ENCODE measurements at regions not wholly inside any gene's neighbourhood (a gene's known extent, or its start where the extent isn't known, plus 50 kb on each side); places are given as distances from the start of the nearest gene placed in this dataset.
"Not testable (repeated sequence)": the region's sequence is repeated elsewhere in the genome, so short reads cannot be mapped to it uniquely, and the experiment has no call there.

- in situ Hi-C loops (cut with MboI; ENCODE audit: low sequenced_read_pairs in 4 of 4) (no loop called here), intact Hi-C loops (cut with DNase I; ENCODE audit: low total_unique reads) (no loop called here)
- TF ChIP-seq CTCF (IDR thresholded peaks at IDR 0.05 in 4 of 5, conservative IDR thresholded peaks at IDR 0.05 in 1 of 5) (no peak), POLR2A (IDR thresholded peaks at IDR 0.05) (no peak)
- Histone ChIP-seq H3K36me3 (no peaks in the 10 kb centered on the region), H3K4me1 (no peaks in the 10 kb centered on the region), H3K4me3 (no peak overlapping the region), H3K9me3 (no peaks in the 10 kb centered on the region), H3K27me3 (no peaks in the 10 kb centered on the region), H3K27ac (no peak overlapping the region)
- DNase-seq (no peak), ATAC-seq (no peak)
Observed at GRCh38 chr2:220764171-220764570, 807.9 kb downstream of the EPHA4 start.

GRCh38 chr2:220767591-220768255 lies 804.4 kb downstream of the EPHA4 start:
- no peak for DNase-seq
- ATAC-seq: no peak

GRCh38 chr2:220775856-220776488 lies 796.1 kb downstream of the EPHA4 start:
- intact Hi-C loops (cut with DNase I; ENCODE audit: low total_unique reads): no loop called here
- Histone ChIP-seq H3K27me3 (no peaks in the 10 kb centered on the region), H3K4me3 (no peak overlapping the region), H3K27ac (no peak overlapping the region), H3K4me1 (no peaks in the 10 kb centered on the region), H3K9me3 (no peaks in the 10 kb centered on the region), H3K36me3 (no peaks in the 10 kb centered on the region)
- in situ Hi-C loops (cut with MboI; ENCODE audit: low sequenced_read_pairs in 4 of 4): no loop called here
- ATAC-seq: no peak
- DNase-seq: no peak
- TF ChIP-seq POLR2A (IDR thresholded peaks at IDR 0.05): no peak
- TF ChIP-seq CTCF (IDR thresholded peaks at IDR 0.05 in 4 of 5, conservative IDR thresholded peaks at IDR 0.05 in 1 of 5): no peak

More at GRCh38 chr2:220767591-220768255, 804.4 kb downstream of the EPHA4 start:
- no peaks in the 10 kb centered on the region for H3K27me3 ChIP-seq
- in situ Hi-C loops (cut with MboI; ENCODE audit: low sequenced_read_pairs in 4 of 4): no loop called here
- intact Hi-C loops (cut with DNase I; ENCODE audit: low total_unique reads): no loop called here
- no peak overlapping the region for H3K4me3 ChIP-seq
- no peaks in the 10 kb centered on the region for H3K36me3 ChIP-seq
- no peak for TF ChIP-seq CTCF (IDR thresholded peaks at IDR 0.05 in 4 of 5, conservative IDR thresholded peaks at IDR 0.05 in 1 of 5)
- no peak for TF ChIP-seq POLR2A (IDR thresholded peaks at IDR 0.05)
- no peaks in the 10 kb centered on the region for H3K9me3 ChIP-seq
- no peak overlapping the region for H3K27ac ChIP-seq
- no peaks in the 10 kb centered on the region for H3K4me1 ChIP-seq

- DNase-seq; H3K27me3 ChIP-seq; in situ Hi-C loops (cut with MboI; ENCODE audit: low sequenced_read_pairs in 4 of 4); ATAC-seq; H3K4me1 ChIP-seq; intact Hi-C loops (cut with DNase I; ENCODE audit: low total_unique reads); H3K36me3 ChIP-seq; H3K9me3 ChIP-seq; H3K4me3 ChIP-seq; H3K27ac ChIP-seq: not testable (repeated sequence)
Observed at GRCh38 chr2:220779076-220779475, 793.0 kb downstream of the EPHA4 start.

- H3K4me3 ChIP-seq: no peak overlapping the region
- no peaks in the 10 kb centered on the region for H3K36me3 ChIP-seq
- intact Hi-C loops (cut with DNase I; ENCODE audit: low total_unique reads): no loop called here
- no peak for TF ChIP-seq POLR2A (IDR thresholded peaks at IDR 0.05)
- no peak for TF ChIP-seq CTCF (IDR thresholded peaks at IDR 0.05 in 4 of 5, conservative IDR thresholded peaks at IDR 0.05 in 1 of 5)
- no peak for DNase-seq
- no peaks in the 10 kb centered on the region for H3K4me1 ChIP-seq
- no peaks in the 10 kb centered on the region for H3K9me3 ChIP-seq
- ATAC-seq: no peak
- in situ Hi-C loops (cut with MboI; ENCODE audit: low sequenced_read_pairs in 4 of 4): no loop called here
- no peaks in the 10 kb centered on the region for H3K27me3 ChIP-seq
- H3K27ac ChIP-seq: no peak overlapping the region
Observed at GRCh38 chr2:220779511-220779910, 792.6 kb downstream of the EPHA4 start.

All from gastrocnemius medialis (tissue), 4 donors.